Activated naive CD8-positive, alpha-beta T cell treated with anti-CD3 and anti-CD28 coated beads, Interleukin-2, amount 50 U/mL, for 24 hours (primary cell): ENCODE measurements at regions not wholly inside any gene's neighbourhood (a gene's known extent, or its start where the extent isn't known, plus 50 kb on each side); places are given as distances from the start of the nearest gene placed in this dataset.
A peak's percentile ranks its signal among the peaks of the same experiment; 100 is the strongest.
"Not testable (repeated sequence)": the region's sequence is repeated elsewhere in the genome, so short reads cannot be mapped to it uniquely, and the experiment has no call there.

Experiments
- ATAC-seq: fragments of 150-1000 bp; cut with Tn5 transposase; one replicate; pipeline ENCODE4 v1.10.0; 2021
- DNase-seq: peaks from one replicate; pipeline ENCODE4 v3.0.0; 2021
- H3K27ac Mint-ChIP-seq: one replicate; pipeline ENCODE4 v1.8.0; 2021; ENCODE audit warnings: mild to moderate bottlenecking, mixed read lengths
- H3K27me3 Mint-ChIP-seq: one replicate; pipeline ENCODE4 v1.8.0; 2021; ENCODE audit warnings: mixed read lengths
- H3K36me3 Mint-ChIP-seq: one replicate; pipeline ENCODE4 v1.8.0; 2021; ENCODE audit warnings: low read depth, mixed read lengths
- H3K4me1 Mint-ChIP-seq: one replicate; pipeline ENCODE4 v1.8.0; 2021; ENCODE audit warnings: mixed read lengths
- H3K4me3 Mint-ChIP-seq: one replicate; pipeline ENCODE4 v1.8.0; 2021; ENCODE audit warnings: mild to moderate bottlenecking, moderate library complexity, mixed read lengths
- H3K9me3 Mint-ChIP-seq: one replicate; pipeline ENCODE4 v1.8.0; 2021; ENCODE audit warnings: mixed read lengths

- H3K27me3 Mint-ChIP-seq: peaks cover 7% of the 10 kb centered on the region
- H3K9me3 Mint-ChIP-seq: peaks cover 24% of the 10 kb centered on the region
- peaks cover 13% of the 10 kb centered on the region for H3K4me1 Mint-ChIP-seq
- ATAC-seq: no peak
- no peak overlapping the region for H3K4me3 Mint-ChIP-seq
- no peak overlapping the region for H3K27ac Mint-ChIP-seq
- peaks cover 13% of the 10 kb centered on the region for H3K36me3 Mint-ChIP-seq
- no peak for DNase-seq
Measured at GRCh38 chr7:17396692-17397091, 98.2 kb downstream of the AHR start.

- Mint-ChIP-seq H3K36me3 (no peaks in the 10 kb centered on the region), H3K27me3 (peaks cover 12% of the 10 kb centered on the region), H3K9me3 (no peaks in the 10 kb centered on the region), H3K27ac (peak overlapping the region; percentile 85), H3K4me3 (peak overlapping the region; percentile 33), H3K4me1 (peaks cover 34% of the 10 kb centered on the region)
- ATAC-seq: peak; percentile 77
- DNase-seq: no peak
Measured at GRCh38 chr7:17401791-17402627, 103.6 kb downstream of the AHR start.

- Mint-ChIP-seq H3K4me3 (peak overlapping the region; percentile 5), H3K27me3 (peaks cover 10% of the 10 kb centered on the region), H3K27ac (peak overlapping the region; percentile 85), H3K36me3 (no peaks in the 10 kb centered on the region), H3K4me1 (peaks cover 34% of the 10 kb centered on the region), H3K9me3 (no peaks in the 10 kb centered on the region)
- ATAC-seq (peak; percentile 56), DNase-seq (peak; percentile 7)
Measured at GRCh38 chr7:17402628-17403278, 104.3 kb downstream of the AHR start.

- peaks cover 7% of the 10 kb centered on the region for H3K27me3 Mint-ChIP-seq
- ATAC-seq: no peak
- H3K4me3 Mint-ChIP-seq: no peak overlapping the region
- H3K36me3 Mint-ChIP-seq: no peaks in the 10 kb centered on the region
- DNase-seq: no peak
- H3K9me3 Mint-ChIP-seq: no peaks in the 10 kb centered on the region
- no peak overlapping the region for H3K27ac Mint-ChIP-seq
- H3K4me1 Mint-ChIP-seq: peaks cover 34% of the 10 kb centered on the region
Measured at GRCh38 chr7:17404006-17404405, 105.6 kb downstream of the AHR start.

GRCh38 chr7:17405786-17406185, 107.3 kb downstream of the AHR start:
- no peak for ATAC-seq
- no peak overlapping the region for H3K27ac Mint-ChIP-seq
- peaks cover 7% of the 10 kb centered on the region for H3K27me3 Mint-ChIP-seq
- no peaks in the 10 kb centered on the region for H3K9me3 Mint-ChIP-seq
- peaks cover 29% of the 10 kb centered on the region for H3K4me1 Mint-ChIP-seq
- no peaks in the 10 kb centered on the region for H3K36me3 Mint-ChIP-seq
- H3K4me3 Mint-ChIP-seq: no peak overlapping the region
- no peak for DNase-seq

GRCh38 chr7:17406738-17407137, 108.3 kb downstream of the AHR start:
- Mint-ChIP-seq H3K4me1 (peaks cover 20% of the 10 kb centered on the region), H3K27ac (no peak overlapping the region), H3K4me3 (no peak overlapping the region), H3K36me3 (no peaks in the 10 kb centered on the region), H3K9me3 (no peaks in the 10 kb centered on the region), H3K27me3 (peaks cover 5% of the 10 kb centered on the region)
- DNase-seq (no peak), ATAC-seq (no peak)

- H3K4me1 Mint-ChIP-seq: peaks cover 17% of the 10 kb centered on the region
- H3K36me3 Mint-ChIP-seq: no peaks in the 10 kb centered on the region
- ATAC-seq: no peak
- no peak overlapping the region for H3K27ac Mint-ChIP-seq
- no peaks in the 10 kb centered on the region for H3K9me3 Mint-ChIP-seq
- no peak overlapping the region for H3K4me3 Mint-ChIP-seq
- peaks cover 5% of the 10 kb centered on the region for H3K27me3 Mint-ChIP-seq
- DNase-seq: no peak
Measured at GRCh38 chr7:17407229-17407628, 108.8 kb downstream of the AHR start.

GRCh38 chr7:17408245-17408903, 109.9 kb downstream of the AHR start:
- peaks cover 8% of the 10 kb centered on the region for H3K4me1 Mint-ChIP-seq
- no peaks in the 10 kb centered on the region for H3K9me3 Mint-ChIP-seq
- no peak for ATAC-seq
- H3K27ac Mint-ChIP-seq: no peak overlapping the region
- H3K4me3 Mint-ChIP-seq: no peak overlapping the region
- no peaks in the 10 kb centered on the region for H3K36me3 Mint-ChIP-seq
- DNase-seq: no peak
- H3K27me3 Mint-ChIP-seq: peaks cover 5% of the 10 kb centered on the region

- no peak overlapping the region for H3K4me3 Mint-ChIP-seq
- H3K4me1 Mint-ChIP-seq: peaks cover 8% of the 10 kb centered on the region
- ATAC-seq: no peak
- peaks cover 5% of the 10 kb centered on the region for H3K27me3 Mint-ChIP-seq
- DNase-seq: no peak
- no peaks in the 10 kb centered on the region for H3K9me3 Mint-ChIP-seq
- H3K36me3 Mint-ChIP-seq: no peaks in the 10 kb centered on the region
- no peak overlapping the region for H3K27ac Mint-ChIP-seq
Measured at GRCh38 chr7:17408904-17409290, 110.4 kb downstream of the AHR start.

GRCh38 chr7:17411922-17412321, 113.5 kb downstream of the AHR start:
- Mint-ChIP-seq H3K4me1 (no peaks in the 10 kb centered on the region), H3K9me3 (no peaks in the 10 kb centered on the region), H3K27ac (no peak overlapping the region), H3K27me3 (no peaks in the 10 kb centered on the region), H3K36me3 (no peaks in the 10 kb centered on the region), H3K4me3 (no peak overlapping the region)
- ATAC-seq (no peak), DNase-seq (no peak)

- no peaks in the 10 kb centered on the region for H3K4me1 Mint-ChIP-seq
- ATAC-seq (no peak), DNase-seq (no peak)
- H3K9me3 Mint-ChIP-seq: no peaks in the 10 kb centered on the region
- no peaks in the 10 kb centered on the region for H3K36me3 Mint-ChIP-seq
- no peaks in the 10 kb centered on the region for H3K27me3 Mint-ChIP-seq
- no peak overlapping the region for H3K4me3 Mint-ChIP-seq
- no peak overlapping the region for H3K27ac Mint-ChIP-seq
Measured at GRCh38 chr7:17412883-17413282, 114.4 kb downstream of the AHR start.

- no peaks in the 10 kb centered on the region for H3K36me3 Mint-ChIP-seq
- H3K9me3 Mint-ChIP-seq: no peaks in the 10 kb centered on the region
- no peak for ATAC-seq
- H3K4me1 Mint-ChIP-seq: no peaks in the 10 kb centered on the region
- no peak overlapping the region for H3K4me3 Mint-ChIP-seq
- DNase-seq: no peak
- no peaks in the 10 kb centered on the region for H3K27me3 Mint-ChIP-seq
- no peak overlapping the region for H3K27ac Mint-ChIP-seq
Measured at GRCh38 chr7:17415955-17416354, 117.5 kb downstream of the AHR start.

GRCh38 chr7:17420308-17421015, 122.0 kb downstream of the AHR start:
- not testable (repeated sequence) for DNase-seq, ATAC-seq, H3K36me3 Mint-ChIP-seq, H3K4me1 Mint-ChIP-seq, H3K4me3 Mint-ChIP-seq, H3K27me3 Mint-ChIP-seq, H3K9me3 Mint-ChIP-seq, H3K27ac Mint-ChIP-seq

GRCh38 chr7:17421941-17422340, 123.5 kb downstream of the AHR start:
- H3K27ac Mint-ChIP-seq: no peak overlapping the region
- H3K27me3 Mint-ChIP-seq: no peaks in the 10 kb centered on the region
- H3K9me3 Mint-ChIP-seq: peaks cover 4% of the 10 kb centered on the region
- ATAC-seq (no peak), DNase-seq (no peak)
- H3K4me3 Mint-ChIP-seq: no peak overlapping the region
- H3K36me3 Mint-ChIP-seq: no peaks in the 10 kb centered on the region
- H3K4me1 Mint-ChIP-seq: no peaks in the 10 kb centered on the region
